Neural progenitor cell (in vitro differentiated cells): ENCODE measurements at regions not wholly inside any gene's neighbourhood (a gene's known extent, or its start where the extent isn't known, plus 50 kb on each side); places are given as distances from the start of the nearest gene placed in this dataset.
"Not testable (repeated sequence)": the region's sequence is repeated elsewhere in the genome, so short reads cannot be mapped to it uniquely, and the experiment has no call there.

Experiments
- DNase-seq: peaks from one replicate; pipeline ENCODE4 v3.0.0-alpha.2; 2016; ENCODE audit warnings: low spot score
- H2AFZ ChIP-seq: fragments of 200-600 bp; sonication (generic); replicated peaks from 2 replicates; pipeline ENCODE4 v1.6.1; 2016; ENCODE audit warnings: antibody characterized with exemption
- H3F3A ChIP-seq: fragments of 200-600 bp; sonication (generic); 2 replicates; pipeline ENCODE4 v1.6.1; 2016; ENCODE audit warnings: antibody characterized with exemption, low read depth
- H3K27ac ChIP-seq: fragments of 200-600 bp; sonication (generic); 2 replicates; pipeline ENCODE4 v1.5.1; 2016; ENCODE audit warnings: mild to moderate bottlenecking
- H3K27me3 ChIP-seq: fragments of 200-600 bp; sonication (generic); 2 replicates; pipeline ENCODE4 v1.6.1; 2016; ENCODE audit warnings: mild to moderate bottlenecking, moderate library complexity
- H3K36me3 ChIP-seq: fragments of 200-600 bp; sonication (generic); 2 replicates; pipeline ENCODE4 v1.5.1; 2016
- H3K4me1 ChIP-seq: fragments of 200-600 bp; sonication (generic); 2 replicates; pipeline ENCODE4 v1.6.1; 2016; ENCODE audit warnings: mixed run types
- H3K4me2 ChIP-seq: fragments of 200-600 bp; sonication (generic); 2 replicates; pipeline ENCODE4 v1.6.1; 2016
- H3K4me3 ChIP-seq: fragments of 200-600 bp; sonication (generic); 2 replicates; pipeline ENCODE4 v1.5.1; 2016
- H3K79me2 ChIP-seq: fragments of 200-600 bp; sonication (generic); 2 replicates; pipeline ENCODE4 v1.6.1; 2016; ENCODE audit warnings: low read depth
- H3K9ac ChIP-seq: fragments of 200-600 bp; sonication (generic); 2 replicates; pipeline ENCODE4 v1.6.1; 2016
- H3K9me3 ChIP-seq: fragments of 200-600 bp; sonication (generic); 2 replicates; pipeline ENCODE4 v1.5.1; 2016; ENCODE audit warnings: low read depth
- H4K20me1 ChIP-seq: fragments of 200-600 bp; sonication (generic); 2 replicates; pipeline ENCODE4 v1.6.1; 2016; ENCODE audit warnings: low read depth
- H3K27ac Mint-ChIP-seq: 3 replicates; pipeline ENCODE4 v1.8.0; 2021; ENCODE audit warnings: mixed read lengths
- H3K27me3 Mint-ChIP-seq: 2 replicates; pipeline ENCODE4 v1.8.0; 2022; ENCODE audit warnings: low read depth, mild to moderate bottlenecking, inconsistent platforms, moderate library complexity, mixed read lengths; ENCODE audit not compliant: insufficient read depth
- H3K36me3 Mint-ChIP-seq: 3 replicates; pipeline ENCODE4 v1.8.0; 2021; ENCODE audit warnings: mixed read lengths
- H3K4me1 Mint-ChIP-seq: 3 replicates; pipeline ENCODE4 v1.8.0; 2021; ENCODE audit warnings: mixed read lengths
- H3K4me3 Mint-ChIP-seq: 3 replicates; pipeline ENCODE4 v1.8.0; 2021; ENCODE audit warnings: mild to moderate bottlenecking, moderate library complexity, mixed read lengths
- H3K9me3 Mint-ChIP-seq: 3 replicates; pipeline ENCODE4 v1.8.0; 2020; ENCODE audit warnings: mixed read lengths
- EZH2 ChIP-seq: fragments of 200-600 bp; sonication (generic); IDR thresholded peaks from 2 replicates; pipeline ENCODE4 v1.6.1; 2017; ENCODE audit warnings: antibody characterized with exemption, mild to moderate bottlenecking, moderate library complexity
- EZH2phosphoT487 ChIP-seq: fragments of 200-600 bp; sonication (generic); IDR thresholded peaks from 2 replicates; pipeline ENCODE4 v1.6.1; 2017; ENCODE audit warnings: antibody characterized with exemption
- TF ChIP-seq, protein P1 (sequence below): fragments of 200-600 bp; sonication (generic); IDR thresholded peaks from 2 replicates; pipeline ENCODE4 v1.5.1; 2017; ENCODE audit warnings: antibody characterized with exemption, mild to moderate bottlenecking

DNA sequence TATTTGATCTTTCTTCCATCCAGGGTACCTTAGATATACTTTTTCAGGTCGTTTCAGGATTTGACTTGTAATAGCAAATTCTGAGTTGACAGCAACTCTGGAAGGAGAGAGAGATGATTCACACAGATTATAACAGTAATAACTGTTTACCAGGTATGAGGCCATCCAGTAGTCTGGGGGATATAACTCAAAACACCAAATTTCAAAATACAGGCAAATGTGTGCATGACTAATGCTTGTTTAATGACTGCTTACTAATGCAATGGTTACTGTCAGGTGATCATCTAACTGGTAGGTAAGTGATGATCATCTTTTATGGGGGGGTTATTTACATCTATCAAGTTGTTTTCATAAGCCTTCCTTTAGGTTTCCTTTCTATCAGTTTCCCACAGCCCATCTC is 412.3 kb downstream of the MAT2B start:
- Histone ChIP-seq H3K9me3 (no peaks in the 10 kb centered on the region), H3K4me1 (no peaks in the 10 kb centered on the region), H4K20me1 (no peaks in the 10 kb centered on the region), H3F3A (no peaks in the 10 kb centered on the region), H2AFZ (no peak overlapping the region), H3K27me3 (no peaks in the 10 kb centered on the region), H3K9ac (no peak overlapping the region), H3K27ac (no peak overlapping the region), H3K4me2 (no peak overlapping the region), H3K4me3 (no peak overlapping the region), H3K36me3 (no peaks in the 10 kb centered on the region), H3K79me2 (no peaks in the 10 kb centered on the region)
- H3K4me3 Mint-ChIP-seq, result no peak overlapping the region
- H3K9me3 Mint-ChIP-seq, result peaks cover 13% of the 10 kb centered on the region
- DNase-seq, result no peak
- peaks cover 9% of the 10 kb centered on the region for H3K4me1 Mint-ChIP-seq
- H3K36me3 Mint-ChIP-seq, result peaks cover 2% of the 10 kb centered on the region
- TF ChIP-seq EZH2 (no peak), EZH2phosphoT487 (no peak)
- TF ChIP-seq, protein P1, sequence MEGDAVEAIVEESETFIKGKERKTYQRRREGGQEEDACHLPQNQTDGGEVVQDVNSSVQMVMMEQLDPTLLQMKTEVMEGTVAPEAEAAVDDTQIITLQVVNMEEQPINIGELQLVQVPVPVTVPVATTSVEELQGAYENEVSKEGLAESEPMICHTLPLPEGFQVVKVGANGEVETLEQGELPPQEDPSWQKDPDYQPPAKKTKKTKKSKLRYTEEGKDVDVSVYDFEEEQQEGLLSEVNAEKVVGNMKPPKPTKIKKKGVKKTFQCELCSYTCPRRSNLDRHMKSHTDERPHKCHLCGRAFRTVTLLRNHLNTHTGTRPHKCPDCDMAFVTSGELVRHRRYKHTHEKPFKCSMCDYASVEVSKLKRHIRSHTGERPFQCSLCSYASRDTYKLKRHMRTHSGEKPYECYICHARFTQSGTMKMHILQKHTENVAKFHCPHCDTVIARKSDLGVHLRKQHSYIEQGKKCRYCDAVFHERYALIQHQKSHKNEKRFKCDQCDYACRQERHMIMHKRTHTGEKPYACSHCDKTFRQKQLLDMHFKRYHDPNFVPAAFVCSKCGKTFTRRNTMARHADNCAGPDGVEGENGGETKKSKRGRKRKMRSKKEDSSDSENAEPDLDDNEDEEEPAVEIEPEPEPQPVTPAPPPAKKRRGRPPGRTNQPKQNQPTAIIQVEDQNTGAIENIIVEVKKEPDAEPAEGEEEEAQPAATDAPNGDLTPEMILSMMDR, result no peak
- peaks cover 2% of the 10 kb centered on the region for H3K27me3 Mint-ChIP-seq
- no peak overlapping the region for H3K27ac Mint-ChIP-seq

DNA sequence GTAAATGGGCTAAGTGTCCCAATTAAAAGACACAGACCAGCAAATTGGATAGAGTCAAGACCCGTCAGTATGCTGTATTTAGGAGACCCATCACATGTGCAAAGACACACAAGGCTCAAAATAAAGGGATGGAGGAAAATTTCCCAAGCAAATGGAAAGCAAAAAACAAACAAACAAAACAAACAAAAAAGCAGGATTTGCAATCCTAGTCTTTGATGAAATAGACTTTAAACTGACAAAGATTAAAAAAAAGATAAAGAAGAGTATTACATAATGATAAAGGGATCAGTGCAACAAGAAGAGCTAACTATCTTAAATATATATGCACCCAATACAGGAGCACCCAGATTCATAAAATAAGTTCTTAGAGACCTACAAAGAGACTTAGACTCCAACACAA is 429.6 kb downstream of the MAT2B start:
- not testable (repeated sequence) for H3F3A ChIP-seq, H3K9me3 Mint-ChIP-seq, H3K27me3 Mint-ChIP-seq, H3K4me2 ChIP-seq, H3K4me3 Mint-ChIP-seq, H3K36me3 ChIP-seq, H3K4me1 Mint-ChIP-seq, H3K9ac ChIP-seq, H4K20me1 ChIP-seq, H3K9me3 ChIP-seq, H3K4me3 ChIP-seq, H3K27ac Mint-ChIP-seq, H3K27me3 ChIP-seq, H3K4me1 ChIP-seq, H3K36me3 Mint-ChIP-seq, H2AFZ ChIP-seq, DNase-seq, H3K79me2 ChIP-seq, H3K27ac ChIP-seq

GRCh38 chr5:163938595-163938994 is 433.2 kb downstream of the MAT2B start:
- Histone ChIP-seq H3K27me3 (no peaks in the 10 kb centered on the region), H3K4me1 (no peaks in the 10 kb centered on the region), H3K27ac (no peak overlapping the region), H2AFZ (no peak overlapping the region), H3K9me3 (no peaks in the 10 kb centered on the region), H3K79me2 (no peaks in the 10 kb centered on the region), H3K36me3 (no peaks in the 10 kb centered on the region), H3K9ac (no peak overlapping the region), H3K4me3 (no peak overlapping the region), H3F3A (no peaks in the 10 kb centered on the region), H3K4me2 (no peak overlapping the region), H4K20me1 (no peaks in the 10 kb centered on the region)
- H3K4me3 Mint-ChIP-seq, result no peak overlapping the region
- no peaks in the 10 kb centered on the region for H3K36me3 Mint-ChIP-seq
- H3K27me3 Mint-ChIP-seq, result no peaks in the 10 kb centered on the region
- H3K4me1 Mint-ChIP-seq, result no peaks in the 10 kb centered on the region
- peaks cover 1% of the 10 kb centered on the region for H3K9me3 Mint-ChIP-seq
- TF ChIP-seq, protein P1, result no peak
- TF ChIP-seq EZH2phosphoT487, result no peak
- TF ChIP-seq EZH2, result no peak
- no peak overlapping the region for H3K27ac Mint-ChIP-seq
- DNase-seq, result no peak

- H3K27ac ChIP-seq, result no peak overlapping the region
- no peaks in the 10 kb centered on the region for H3K79me2 ChIP-seq
- no peak overlapping the region for H3K4me2 ChIP-seq
- H3K36me3 ChIP-seq, result no peaks in the 10 kb centered on the region
- H3K4me3 ChIP-seq, result no peak overlapping the region
- H3K27ac Mint-ChIP-seq, result no peak overlapping the region
- H3K4me3 Mint-ChIP-seq, result no peak overlapping the region
- TF ChIP-seq EZH2phosphoT487 (no peak), EZH2 (no peak)
- TF ChIP-seq, protein P1, result no peak
- H4K20me1 ChIP-seq, result no peaks in the 10 kb centered on the region
- no peaks in the 10 kb centered on the region for H3K4me1 Mint-ChIP-seq
- no peaks in the 10 kb centered on the region for H3K9me3 ChIP-seq
- no peaks in the 10 kb centered on the region for H3F3A ChIP-seq
- no peaks in the 10 kb centered on the region for H3K27me3 ChIP-seq
- no peak overlapping the region for H3K9ac ChIP-seq
- DNase-seq, result no peak
- no peaks in the 10 kb centered on the region for H3K4me1 ChIP-seq
- no peaks in the 10 kb centered on the region for H3K36me3 Mint-ChIP-seq
- no peaks in the 10 kb centered on the region for H3K27me3 Mint-ChIP-seq
- no peak overlapping the region for H2AFZ ChIP-seq
- H3K9me3 Mint-ChIP-seq, result no peaks in the 10 kb centered on the region
Measured at GRCh38 chr5:163941079-163941478, 435.7 kb downstream of the MAT2B start.
